ENCODE measurements at regions not wholly inside any gene's neighbourhood (a gene's known extent, or its start where the extent isn't known, plus 50 kb on each side); places are given as distances from the start of the nearest gene placed in this dataset.

DNA sequence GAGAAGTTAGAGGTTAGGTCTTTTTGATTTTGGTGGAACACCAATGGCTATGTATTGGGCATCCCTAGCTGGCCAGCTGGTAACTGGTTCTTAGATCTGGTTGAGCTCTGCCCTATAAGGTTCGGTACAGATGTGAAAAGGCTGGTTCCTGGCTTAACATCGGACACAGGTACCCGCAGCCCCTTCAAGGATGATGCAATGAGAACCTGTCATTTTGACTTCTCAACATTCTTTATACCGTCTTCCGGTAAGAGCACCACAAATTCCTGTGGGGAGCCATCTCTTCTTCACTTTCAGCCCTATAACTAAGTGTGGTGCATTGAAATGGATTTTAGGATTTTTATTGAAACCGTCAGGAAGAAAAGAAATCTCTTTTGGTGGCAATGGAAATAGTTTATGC, 222.8 kb downstream of the ADAMTS9 start:
- DNase-seq = no peak

DNA sequence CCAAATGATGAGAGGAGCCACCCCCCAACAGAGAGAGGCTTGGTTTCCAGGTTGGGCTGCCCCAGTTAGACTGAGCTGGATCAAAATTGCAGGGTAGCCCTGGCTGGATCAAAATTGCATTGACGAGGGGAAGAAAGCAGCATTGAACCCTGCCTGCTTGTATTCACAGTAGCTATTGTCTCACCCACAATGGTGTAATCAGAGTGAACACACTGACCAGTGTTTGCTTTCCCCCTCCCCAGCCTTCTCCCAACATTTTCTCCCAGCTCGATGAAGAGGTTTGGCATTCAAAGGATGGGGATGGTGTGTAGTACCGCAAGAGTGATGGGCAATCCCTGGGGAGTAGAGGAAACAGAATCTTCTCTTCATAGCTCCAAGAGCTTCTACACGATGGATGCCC, 223.8 kb downstream of the ADAMTS9 start:
- no peak for DNase-seq

DNA sequence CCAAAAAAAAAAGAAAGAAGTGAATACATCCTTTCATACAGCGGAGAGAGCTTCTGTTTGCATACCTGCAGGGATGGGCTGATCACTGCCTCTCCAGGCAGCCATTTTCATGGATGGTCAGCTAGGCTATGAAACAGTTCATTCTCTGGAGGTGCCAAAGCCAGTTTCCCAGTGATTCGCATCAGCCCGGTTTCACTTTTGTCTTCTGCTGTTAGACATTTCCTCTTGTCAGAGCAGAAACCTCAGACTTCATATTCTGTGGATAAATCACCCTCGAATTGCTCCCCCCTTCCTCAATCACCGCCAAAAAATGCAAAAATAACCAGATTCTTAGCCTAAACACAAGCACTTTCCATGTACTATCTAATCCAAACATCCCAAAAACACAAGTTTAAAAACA, 225.6 kb downstream of the ADAMTS9 start:
- DNase-seq = no peak

DNA sequence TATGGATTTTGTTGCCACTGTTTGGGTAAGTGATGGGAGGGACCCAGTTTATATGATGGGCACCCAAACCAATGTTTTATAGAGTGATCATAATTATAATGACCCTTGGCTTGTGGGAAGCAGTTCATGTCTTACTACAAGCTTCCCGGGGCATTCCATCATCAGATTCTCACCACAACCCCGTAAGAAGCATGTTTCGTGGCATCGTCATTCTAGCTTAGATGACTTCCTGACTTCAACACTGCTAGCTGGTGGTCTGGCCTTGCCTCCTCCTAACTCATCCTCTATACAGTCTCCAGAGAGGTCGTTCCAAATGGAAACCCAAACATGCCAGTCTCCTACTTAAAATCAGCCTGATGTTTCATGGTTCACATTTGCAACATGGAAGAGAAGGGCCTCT, 226.9 kb downstream of the ADAMTS9 start:
- no peak for DNase-seq

DNA sequence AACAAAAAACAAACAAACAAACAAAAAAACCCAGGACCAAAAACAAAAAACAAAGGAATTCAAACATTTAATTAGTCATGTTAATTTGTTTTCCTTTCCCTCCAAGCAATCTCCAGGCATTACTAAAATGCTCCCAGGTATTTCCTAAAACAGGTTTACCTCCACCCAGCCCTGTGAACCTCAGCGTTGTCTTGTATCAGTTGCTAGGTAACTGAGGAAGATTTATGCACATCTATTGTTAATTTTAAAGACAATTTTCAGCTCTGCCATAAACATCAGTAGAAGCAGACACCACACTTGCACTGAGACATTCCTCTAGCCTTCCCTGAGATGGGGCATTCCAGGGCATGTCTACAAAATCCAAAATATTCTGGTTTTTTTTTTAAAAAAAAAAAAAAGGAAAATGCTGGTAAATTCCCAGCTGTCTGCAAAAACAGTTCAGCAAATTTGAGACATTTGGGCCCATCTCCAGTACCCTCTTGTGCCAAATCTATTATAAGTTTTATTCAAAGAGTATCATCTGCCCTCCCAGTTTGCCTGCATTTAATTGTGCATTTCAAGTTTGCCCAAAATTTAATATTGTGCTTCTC, 227.6 kb downstream of the ADAMTS9 start:
- no peak for DNase-seq

DNA sequence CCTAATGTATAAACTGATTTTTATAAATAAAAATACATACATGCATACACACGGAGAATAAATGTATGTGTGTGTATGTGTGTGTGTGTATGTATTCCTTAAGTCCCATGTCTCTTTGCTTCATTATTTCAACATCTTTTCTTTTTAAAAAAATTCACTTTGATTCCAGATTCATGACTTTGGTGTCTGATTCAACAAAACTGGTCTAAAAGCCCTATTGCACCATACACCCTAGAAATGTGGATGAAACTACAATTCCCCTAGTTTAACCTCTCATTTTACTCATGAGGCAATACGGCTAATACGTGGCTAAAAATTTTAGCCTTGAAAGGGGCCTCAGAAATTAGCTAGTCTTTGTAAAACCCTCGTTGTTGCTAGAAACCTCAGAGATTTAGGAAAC, 228.1 kb downstream of the ADAMTS9 start:
- no peak for DNase-seq

DNA sequence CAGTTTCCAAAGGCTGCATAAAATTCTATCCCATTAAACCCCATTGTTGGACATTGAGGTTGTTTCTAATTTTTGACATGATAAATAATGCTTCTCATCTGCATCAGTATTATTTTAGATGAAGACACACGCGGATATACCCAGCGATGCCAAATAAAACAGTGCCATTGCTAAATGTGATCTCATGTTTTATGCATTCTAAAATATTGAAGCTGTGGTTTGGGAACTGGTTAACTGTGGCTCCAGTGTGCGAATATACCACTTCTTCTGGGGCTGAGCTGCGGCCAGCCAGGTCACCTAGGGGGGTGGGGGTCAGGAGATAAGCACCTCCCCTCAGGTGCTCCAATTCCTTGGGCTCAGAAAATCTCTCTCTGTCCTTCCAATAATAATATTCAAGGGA, 230.0 kb downstream of the ADAMTS9 start:
- DNase-seq = no peak

DNA sequence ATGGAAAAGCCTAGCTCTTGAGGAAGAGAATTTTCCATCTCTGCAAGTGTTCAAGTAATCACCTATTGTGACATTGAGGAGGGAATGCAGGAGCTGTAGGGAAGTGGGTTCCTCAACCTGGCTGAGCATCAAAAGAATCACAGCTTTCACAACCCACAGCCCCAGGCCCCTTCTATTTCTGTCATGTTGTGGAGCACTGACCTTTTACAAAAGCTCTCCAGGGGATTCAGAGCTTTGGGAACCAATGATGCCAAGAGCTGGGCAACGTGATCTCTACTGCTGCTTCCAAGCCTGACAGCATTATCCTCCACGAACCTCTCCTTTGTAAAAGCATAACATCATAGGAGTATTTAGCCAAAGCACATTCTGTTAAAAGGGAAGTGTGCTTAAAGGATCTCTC, 231.1 kb downstream of the ADAMTS9 start:
- peak; percentile 56 for DNase-seq

DNA sequence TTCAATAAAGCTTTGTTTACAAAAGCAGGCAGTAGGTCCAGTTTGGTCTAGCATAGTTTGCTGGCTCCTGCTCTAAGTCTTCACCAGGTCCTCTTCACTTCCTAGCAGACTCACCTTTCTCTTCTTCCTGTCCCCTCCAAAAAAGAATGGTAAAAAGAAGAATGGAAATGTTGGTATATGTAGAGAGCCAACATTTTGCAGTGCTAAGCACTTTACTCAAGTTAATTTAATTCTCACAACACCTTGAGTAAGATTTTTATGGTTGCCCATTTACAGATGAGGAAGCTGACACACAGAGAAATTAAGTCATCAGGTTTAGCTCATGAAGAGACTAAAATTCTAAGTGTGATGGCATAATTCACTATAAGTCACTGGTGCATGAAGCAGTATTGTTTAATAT, 230.1 kb upstream of the PRICKLE2 start:
- DNase-seq = no peak

DNA sequence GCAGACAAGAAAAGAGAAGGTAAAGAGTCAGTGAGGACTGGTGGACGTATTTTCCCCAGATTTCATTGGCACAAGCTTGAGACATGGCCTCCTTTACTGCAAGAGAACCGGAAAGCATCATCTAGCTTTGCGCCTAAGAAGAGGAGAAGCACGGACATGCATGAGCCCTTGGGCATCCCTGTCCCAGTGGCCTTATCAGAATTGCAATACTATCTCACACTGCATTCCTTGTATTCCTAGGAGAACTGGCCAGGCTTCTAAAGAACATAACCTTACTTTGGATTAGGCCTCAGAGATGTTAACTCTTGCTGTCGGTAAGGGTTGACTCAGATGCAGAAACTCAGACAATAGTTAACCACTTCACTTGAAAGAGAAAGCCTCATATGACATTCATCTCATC, 229.5 kb upstream of the PRICKLE2 start:
- no peak for DNase-seq

DNA sequence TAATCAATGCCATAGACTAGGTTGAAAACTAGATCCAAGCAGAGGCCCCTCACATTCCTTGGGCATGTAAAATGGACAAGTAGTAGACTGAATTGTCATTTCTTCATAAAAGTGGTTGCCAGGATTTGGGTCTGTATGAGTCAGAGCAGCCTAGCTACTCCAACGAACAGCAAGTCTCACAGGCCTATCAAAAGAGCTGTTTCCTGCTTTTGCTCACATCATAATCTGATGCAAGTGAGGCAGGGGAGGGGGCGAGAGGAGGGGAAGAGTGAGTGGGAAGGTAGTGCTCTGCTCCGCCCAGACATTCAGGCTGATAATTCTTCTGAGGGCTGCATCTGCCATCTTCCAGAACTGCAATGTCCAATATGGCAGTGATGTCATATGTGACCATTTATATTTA, 228.9 kb upstream of the PRICKLE2 start:
- DNase-seq = no peak

DNA sequence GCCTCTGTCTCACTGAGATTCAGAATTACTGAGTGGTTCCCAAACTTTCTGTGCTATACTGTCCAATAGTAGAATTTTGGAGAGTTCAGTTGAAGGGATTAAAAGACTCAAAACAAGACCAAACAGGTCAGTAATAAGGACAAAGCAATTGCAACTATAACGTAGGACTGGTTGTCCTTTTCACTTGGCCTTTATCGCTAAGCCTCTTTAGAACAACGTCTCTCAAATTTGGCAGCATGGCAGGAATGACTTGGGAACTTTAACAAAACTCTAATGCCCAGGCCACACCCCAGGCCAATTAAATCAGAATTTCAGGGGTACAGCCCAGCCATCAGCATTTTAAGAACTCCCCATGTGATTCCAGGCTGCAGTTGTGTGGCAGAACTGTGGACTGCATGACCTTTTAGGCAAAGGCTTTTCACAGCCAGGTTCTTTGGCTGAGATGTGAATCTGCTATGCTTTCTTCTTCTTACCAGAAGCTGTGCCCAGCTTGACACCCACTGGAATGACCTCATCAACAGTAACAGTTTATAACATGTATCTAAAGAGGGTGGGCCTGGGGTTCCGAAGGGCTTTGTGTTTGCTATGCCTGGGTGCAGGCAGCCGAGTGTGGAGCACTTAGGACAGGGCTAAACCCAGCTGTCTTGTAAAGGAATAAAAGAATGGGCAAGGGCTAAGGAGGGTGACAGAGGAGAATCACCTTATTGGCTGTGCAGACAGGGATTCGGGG, 226.2 kb upstream of the PRICKLE2 start:
- no peak for DNase-seq

DNA sequence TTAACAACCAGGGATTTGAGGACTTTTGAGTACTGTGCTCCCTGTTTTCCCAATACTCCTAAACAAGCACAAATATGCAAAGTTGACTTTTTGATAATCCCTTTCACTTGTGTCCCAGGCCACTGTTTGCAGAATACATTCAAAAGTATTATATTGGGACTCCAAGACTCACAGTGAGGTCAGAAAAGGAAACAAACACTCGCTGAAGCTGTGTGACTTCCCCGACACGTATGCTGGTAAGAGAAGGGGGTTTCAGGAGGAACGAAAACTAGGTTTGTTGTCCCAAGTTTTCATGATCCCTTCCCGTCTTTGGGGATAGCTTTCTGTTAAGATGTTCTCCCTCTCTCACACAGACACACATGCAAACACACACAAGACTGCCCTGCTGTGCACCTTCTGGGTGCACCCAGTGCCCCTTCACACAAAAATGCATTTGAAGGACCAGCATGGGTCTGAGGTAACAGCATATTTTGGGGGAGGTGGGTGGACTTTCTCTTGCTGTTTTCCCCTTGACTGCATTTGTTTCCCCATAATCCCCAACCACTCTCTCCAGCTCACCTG, 225.2 kb upstream of the PRICKLE2 start:
- DNase-seq = no peak

DNA sequence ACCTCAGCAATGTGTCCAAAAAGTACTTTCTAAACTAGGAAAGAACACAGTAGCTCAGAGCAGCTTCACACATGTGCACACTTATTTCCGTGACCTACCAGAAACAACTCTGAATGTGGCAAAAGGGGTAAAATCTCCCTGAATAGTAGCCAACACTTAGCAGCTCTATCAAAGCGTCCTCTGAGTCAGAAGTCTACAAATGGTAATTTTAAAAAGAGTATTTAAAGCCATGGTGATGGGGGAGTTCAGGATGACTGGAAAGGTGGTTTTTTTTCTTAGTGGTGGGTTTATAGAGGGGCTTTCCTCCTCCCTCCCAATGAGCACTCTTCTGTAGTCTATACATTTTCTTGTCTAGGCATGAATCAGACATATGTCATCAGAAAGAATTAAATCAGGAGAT, 223.8 kb upstream of the PRICKLE2 start:
- DNase-seq = no peak

DNA sequence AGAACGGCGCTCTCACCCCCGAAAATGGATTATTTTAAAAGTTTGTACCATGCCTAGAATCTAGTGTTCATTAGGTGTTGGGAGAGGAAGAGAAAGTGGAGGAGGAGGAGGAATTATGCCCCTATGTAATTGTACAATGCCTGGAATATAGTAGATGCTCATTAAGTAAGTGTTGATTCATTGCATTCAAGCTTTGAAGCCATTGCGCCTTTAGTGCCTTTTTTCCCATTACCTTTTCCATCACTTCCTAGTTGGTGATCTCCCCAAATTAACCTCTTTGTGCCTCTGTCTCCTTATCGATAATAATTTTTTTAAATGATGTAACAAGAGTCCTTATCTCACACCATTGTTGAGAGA, 220.7 kb upstream of the PRICKLE2 start:
- no peak for DNase-seq

DNA sequence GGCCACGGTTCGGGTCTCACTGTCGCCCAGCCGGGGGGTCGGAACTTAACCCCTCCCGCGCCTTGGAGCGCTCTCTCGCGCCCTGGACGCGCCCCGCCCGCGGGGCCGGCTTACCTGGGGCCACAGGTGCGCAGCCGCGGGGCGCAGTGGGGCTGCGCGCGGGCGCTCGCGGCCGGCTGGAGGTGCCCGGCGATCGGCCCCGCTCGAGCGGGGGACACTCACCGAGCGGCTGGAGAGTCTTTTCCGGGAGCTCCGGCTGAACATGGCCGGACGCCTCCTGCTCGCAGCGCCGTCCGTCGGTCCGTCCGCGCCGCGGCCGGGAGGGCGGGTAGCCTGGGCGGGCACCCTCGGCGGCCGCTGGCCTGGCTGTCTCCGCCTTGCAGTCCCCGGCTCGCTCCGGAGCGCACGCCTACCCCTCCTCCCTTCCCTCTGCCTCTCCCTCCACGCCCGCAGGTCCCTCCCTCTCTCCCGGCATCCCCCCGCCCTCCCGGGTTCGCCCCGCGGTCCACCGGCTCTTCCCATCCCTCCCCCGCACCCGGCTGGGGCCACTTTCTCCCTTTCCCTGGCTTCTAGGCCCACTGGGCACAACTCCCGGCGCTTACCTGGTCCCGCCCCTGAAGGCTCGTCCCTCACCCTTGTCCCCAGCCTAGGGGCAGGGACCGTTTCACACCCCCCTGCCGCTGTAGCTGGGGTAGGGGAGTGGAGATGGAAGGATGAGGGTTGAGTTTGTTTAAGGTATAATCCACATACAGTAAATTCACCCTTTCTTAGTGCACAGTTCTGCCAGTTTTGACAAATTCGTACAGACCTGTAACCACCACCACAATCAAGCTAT, 220.1 kb upstream of the PRICKLE2 start:
- DNase-seq = peak; percentile 83

DNA sequence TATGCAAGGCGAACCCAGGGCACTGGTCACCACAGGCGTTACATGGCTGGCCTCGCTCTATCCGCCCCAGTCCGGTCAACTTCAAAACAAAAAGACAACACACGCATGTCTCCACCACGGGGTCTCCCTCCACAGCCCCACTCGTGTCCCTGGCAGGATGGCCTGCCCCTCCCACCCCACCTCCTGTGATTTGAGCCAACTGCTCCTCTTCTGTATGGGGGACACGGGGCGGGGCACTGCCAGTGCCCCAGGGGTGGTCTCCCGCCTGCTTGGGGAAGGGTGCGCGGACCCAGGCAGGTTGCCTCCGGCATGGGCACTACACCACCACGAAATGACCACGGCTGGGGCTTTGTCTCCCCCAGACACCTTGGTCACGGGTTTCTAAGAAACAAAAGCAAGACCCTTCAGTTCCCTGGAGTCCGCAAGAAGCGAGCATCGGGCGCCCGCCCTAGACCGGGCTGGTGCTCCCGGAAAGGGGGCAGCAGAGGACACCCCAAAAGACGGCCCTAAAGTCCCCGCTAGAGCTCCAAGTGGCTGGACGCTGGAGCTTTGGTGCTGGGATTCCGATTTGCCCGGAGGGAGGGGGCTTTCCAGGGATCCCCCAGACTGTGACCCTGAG, 219.3 kb upstream of the PRICKLE2 start:
- peak; percentile 61 for DNase-seq

DNA sequence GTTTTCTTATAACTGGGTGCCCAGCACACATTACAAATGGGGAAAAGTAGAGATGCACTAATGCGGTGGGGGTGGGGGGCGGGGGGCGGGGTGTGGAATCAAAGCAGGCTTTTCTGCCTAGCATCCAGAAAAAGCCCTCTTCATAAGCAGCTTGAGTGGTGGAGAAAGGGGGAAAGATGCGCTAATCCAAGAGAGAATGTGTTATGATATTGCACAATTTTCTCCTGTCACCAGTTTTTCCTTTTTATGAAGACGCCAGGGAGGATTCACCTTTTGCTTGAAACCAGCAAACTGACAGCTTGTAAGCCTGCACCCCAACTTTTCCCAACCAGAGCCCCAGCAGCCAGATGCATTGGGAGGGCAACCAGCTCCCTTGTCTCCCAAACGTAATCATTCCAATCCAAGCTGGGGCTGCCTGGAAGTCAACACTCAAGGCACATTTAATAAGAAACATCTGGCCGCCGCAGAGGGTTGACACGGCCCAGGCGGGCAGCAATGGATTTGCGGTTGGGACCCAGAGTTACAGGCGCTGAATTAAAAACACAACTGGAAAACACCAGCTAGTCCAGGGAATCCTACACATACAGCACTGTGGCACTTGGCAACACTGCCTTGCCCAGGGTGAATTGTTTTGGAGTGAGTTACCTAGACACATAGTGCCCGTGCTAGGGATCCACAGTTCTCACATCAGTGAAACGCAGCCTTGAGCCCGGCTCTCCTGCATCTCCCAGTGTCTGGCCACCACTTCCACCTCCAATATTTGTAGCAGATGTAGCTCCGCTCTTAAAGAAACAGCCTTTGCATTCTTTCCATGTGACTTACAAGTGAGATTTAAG, 218.5 kb upstream of the PRICKLE2 start:
- DNase-seq = peak; percentile 67

DNA sequence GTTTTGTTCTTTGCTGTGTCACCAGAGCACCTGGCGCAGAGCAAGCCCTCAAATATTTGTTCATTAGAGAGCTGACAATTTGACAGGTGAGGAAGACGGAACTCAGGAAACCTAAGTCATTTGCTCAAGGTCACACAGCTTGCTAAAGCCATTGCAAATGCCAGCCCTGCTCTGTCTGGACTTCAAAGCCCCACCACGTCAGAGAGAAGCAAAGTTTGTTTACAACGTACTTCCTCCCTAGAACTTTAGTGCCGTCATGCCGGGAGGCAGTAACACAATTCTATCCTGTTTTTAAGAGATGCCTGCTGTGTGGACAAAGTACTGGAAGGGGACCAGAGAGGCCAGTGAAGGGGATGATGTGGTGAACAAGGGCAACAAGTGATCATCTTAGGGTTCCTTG, 216.6 kb upstream of the PRICKLE2 start:
- peak; percentile 16 for DNase-seq

DNA sequence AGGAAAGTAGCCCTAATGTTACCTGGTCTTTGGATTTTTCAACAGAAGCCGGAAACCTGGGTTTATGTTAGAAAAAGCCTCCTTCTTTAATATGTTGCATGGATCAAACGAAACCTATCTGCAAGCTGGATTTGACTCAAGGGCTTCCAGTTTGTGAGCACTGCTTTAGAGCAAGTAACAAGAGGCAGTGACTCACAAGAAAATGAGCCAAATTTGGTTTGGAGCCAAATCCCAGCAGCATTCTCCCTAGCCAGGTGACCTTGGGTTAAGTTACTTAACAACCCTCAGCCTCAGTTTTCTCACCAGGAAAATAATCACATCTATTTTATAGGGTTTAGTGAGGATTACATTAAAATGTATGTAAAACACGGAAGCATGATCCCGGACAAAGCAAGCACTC, 215.2 kb upstream of the PRICKLE2 start:
- DNase-seq = peak; percentile 24

DNA sequence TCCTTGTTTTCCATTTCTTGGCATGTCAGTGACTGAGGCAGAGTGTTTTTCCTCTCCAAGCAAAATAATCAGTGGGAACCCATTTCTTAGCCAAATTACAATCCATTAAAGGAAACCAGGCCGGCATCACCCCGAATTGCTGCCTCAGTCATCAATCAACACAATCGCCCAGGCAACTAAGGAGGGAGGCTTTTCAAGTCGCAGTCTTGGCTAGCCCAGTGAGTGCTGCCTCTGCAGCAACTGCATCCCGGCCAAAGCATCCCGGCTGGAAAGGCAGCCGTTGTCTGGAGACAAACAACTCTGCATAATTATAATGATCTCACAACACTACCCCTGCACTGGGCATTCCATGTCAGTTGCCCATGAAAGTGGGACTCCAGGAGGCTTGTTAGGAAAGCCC, 213.5 kb upstream of the PRICKLE2 start:
- no peak for DNase-seq

DNA sequence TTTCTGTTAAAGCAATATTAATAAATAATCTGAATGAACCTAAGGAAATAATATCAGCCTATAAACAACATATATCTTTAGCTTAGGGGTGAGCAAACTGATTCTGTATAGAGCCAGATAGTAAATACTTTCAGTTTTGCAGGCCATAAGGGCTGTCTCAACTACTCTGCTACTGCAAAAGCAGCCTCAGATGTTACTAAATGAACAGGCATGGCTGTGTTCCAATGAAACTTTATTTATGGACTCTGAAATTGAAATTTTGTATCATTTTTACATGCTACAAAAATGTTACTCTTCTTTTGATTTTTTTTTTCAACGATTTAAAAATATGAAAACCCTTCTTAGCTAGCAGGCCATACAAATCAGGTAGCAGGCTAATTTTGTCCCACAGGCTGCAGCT, 212.8 kb upstream of the PRICKLE2 start:
- no peak for DNase-seq

DNA sequence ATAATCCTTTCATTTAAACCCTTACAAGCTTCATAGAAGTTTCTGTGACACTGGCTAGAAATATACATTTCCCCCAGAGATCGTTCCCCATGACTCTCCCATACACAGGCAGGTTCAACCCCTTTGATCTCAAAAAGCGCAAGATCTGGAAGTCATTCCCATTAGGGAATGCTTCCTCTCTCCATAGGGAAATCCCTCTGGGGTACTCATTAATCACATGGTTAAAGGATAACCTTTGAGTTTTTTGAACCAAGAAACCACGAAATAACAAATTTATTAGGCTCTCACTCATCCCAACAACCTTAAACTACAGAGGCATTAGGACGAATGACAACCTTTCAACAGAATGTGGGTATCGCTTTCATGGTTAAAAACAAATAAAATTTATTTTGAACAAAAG, 211.9 kb upstream of the PRICKLE2 start:
- no peak for DNase-seq
